ENCODE measurements at regions not wholly inside any gene's neighbourhood (a gene's known extent, or its start where the extent isn't known, plus 50 kb on each side); places are given as distances from the start of the nearest gene placed in this dataset.
"Not testable (repeated sequence)": the region's sequence is repeated elsewhere in the genome, so short reads cannot be mapped to it uniquely, and the experiment has no call there.

DNA sequence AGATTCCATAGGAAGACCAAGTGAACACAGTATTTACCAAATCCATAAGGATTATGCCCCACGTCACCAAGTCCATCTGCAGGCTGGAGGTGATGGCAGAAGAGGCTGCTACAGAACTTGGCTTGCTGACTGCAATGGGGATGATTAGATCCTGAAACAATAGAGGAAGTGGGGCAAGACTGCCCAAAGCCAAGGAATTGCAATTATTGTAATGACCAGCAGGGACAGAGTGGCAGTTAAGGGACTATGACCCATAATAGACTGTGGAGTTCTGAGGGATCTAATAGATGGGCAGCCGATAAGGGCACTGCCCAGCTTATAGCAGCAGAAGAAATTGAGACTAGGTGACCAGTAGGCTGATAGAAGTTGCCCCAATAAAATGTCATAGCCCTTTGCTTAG, 108.4 kb downstream of the MINAR1 start:
- no peak for DNase-seq

DNA sequence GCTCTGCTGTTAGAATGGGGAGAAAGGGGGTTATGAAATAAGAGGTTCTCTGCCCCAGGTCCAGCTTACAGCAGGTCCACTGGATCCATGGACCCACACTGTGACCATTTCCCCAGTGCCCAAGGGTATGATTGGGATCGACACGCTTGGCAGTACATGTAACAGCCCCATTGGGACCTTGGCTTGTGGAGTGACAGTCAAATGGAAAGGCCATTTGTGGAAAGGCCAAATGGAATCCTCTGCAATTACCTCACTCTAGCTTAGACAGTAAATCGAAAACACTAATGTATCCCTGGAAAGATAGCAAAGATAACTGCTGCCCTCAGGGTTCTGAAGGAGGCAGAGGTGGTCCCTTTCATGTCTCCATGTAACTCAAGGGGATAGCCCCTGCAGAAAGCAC, 109.1 kb downstream of the MINAR1 start:
- DNase-seq: no peak

DNA sequence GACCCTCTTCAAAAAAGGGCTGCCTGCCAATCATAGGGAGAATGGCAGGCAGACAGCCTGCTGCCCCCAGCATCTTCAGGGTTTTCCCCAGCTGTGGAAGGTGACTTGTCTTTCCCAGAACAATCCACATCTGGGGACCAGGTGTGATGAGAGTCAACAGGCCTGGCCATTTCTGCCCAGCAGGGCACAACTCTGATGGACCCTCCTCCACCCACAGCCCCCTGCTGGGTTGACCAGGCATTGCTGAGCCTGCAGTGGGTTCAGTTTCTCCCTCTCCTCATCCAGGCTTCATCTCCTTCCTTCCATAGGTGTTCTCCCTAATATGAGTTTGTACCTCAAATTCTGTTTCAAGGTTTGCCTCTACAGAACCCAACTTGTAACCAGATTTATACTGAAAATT, 111.0 kb downstream of the MINAR1 start:
- no peak for DNase-seq

DNA sequence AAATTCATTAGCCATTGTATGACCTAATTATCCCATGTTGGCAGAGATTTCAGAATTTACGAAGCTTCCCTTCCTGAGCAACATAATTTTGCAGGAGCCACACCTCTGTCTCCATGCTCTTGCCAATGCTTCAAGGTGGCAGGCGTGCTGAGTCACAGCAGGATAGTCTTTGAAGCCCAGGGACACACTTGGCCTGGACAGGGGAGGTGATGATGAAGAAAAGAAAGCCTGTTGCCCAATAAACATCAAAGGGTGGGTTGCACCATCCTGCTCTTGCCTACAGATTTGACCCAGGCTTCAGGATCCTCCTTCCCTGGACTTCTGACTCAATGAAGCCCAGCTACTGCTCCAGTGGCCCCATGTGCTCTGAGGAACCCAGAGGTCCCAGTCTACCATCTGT, 117.1 kb downstream of the MINAR1 start:
- no peak for DNase-seq

- no peak for DNase-seq
Observed at GRCh38 chr15:79560384-79560783, 128.2 kb downstream of the MINAR1 start.

GRCh38 chr15:79561982-79562381, 129.8 kb downstream of the MINAR1 start:
- no peak for DNase-seq

DNA sequence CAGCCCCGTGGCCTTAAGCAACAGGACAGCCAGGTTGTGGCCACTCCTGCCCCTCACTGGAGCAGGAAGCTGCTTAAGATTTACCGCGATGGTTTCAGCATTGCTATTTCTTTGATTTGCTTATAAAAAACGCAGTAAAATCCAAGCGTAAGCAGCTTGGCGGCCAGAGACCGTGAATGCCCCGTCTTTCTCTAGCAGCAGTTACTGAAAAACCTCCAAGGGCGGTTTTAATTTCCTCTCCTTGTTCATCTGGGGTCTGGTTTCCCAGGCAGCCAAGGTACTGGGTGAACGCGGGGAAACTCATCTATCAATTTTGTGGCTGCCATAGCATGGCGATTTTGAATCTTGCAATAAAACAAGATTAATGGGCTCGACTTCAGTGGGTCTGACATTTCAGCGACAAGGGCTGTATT, 130.3 kb downstream of the MINAR1 start:
- DNase-seq: peak; percentile 16

DNA sequence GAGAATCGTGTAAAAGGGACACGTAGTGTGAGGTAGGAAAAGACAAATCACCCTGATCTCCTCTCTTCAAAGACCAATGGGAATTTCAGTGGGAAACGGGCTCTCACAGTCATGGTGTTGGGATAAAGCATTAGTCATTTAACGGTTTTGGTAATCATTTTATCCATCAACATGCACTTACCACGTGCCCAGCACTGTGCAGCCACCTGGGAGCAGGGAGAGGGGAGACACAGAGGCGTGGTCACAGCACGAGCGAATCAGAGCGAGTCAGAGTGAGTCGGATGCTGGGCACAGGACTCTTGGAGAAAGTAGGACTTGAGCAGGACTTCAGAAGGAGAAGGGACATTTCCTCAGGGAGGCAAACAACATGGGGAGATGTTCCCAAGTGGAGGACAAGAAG, 130.8 kb downstream of the MINAR1 start:
- no peak for DNase-seq

DNA sequence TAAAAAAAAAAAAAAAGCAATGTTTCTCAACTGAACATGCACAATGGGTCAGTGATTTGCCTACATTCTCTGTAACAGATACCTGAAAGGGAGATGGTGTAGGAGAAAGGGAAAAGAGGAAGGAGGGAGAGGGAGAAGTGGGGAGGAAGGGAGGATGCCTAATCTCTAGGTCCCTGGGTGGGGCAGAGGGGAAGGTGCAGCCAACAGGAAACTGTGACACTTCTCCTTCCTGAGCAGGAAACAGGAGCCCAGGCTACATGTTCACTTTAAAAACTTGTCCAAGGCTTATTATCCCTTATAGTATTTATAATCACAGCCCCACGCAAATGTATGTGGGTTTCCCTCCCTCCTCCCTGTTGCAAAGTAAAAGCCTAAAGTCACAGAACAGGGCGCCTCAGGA, 137.9 kb downstream of the MINAR1 start:
- no peak for DNase-seq

DNA sequence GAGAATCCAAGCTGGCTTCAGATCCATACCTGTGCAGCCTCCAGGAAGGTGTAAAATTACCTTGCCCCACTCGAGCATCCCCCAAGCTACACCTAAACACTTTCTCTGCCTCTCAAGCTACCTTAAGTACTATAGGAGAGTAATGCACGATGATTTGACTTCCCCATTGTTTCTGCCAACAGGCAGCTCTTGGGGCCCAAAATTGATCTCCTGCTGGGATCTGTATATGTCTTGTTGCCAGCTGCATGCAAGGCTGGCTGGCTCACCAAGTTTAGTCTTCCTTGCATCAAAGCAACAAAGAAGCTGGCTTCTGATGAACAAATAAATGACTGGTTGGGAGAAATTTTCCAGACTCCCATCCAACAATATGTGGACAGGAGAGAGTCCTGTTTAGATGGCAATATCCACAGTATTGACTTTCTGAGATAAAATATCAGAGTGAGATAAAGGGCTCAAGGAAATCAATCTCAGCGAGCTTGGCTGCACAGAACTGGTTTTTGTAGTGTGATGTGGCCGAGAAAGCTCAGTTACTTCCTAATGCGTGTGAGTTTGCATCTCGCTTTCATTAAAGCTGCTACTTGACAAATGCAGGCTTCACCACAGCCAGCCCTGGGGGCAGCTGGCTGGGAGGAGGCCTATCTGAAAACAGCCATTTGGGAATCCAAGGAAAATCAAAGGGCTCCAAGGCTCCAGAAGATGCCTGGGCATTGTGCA, 140.7 kb downstream of the MINAR1 start:
- DNase-seq: no peak

DNA sequence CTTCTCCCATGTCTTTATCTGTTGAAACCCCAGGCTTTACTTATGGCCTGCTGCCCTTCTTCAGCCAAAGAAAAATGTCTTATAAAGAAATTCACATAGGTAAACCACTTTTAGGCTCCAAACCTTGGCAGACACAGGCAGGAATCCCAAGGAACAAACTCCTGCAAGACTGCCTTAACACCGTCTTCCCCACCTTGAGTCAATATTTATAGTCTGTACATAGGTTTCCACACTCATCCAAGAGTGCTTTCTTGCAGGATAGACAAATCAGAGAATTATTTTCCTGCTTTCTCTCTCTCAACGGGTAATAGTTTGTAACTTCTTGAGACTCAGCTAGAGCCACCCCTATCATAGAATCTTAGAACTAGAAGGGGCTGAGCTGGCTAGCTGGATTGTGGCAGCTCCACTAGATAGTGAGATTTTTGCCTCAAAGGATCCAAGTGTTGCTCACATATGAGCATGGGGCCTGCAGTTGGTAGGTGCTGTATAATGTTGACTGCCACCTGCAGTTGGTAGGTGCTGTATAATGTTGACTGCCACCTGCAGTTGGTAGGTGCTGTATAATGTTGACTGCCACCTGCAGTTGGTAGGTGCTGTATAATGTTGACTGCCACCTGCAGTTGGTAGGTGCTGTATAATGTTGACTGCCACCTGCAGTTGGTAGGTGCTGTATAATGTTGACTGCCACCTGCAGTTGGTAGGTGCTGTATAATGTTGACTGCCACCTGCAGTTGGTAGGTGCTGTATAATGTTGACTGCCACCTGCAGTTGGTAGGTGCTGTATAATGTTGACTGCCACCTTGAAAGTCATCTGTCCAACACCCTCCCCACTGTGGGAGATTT, 142.5 kb downstream of the MINAR1 start:
- not testable (repeated sequence) for DNase-seq

DNA sequence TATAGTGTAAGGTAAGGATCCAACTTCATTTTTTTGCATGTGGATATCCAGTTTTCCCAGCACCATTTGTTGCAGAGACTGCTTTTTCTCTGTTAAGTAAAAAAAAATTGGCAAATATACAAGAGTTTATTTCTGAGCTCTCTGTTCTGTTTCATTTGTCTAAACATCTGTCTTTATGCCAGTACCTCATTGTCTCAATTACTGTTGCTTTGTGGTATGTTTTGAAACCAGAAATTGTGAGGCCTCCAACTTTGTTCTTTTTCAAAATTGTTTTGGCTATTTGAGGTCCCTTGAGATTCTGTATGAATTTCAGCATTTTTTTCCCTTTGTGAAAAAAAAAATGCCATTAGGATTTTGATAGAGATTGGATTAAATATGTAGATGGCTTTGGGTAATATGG, 150.5 kb downstream of the MINAR1 start:
- DNase-seq: no peak

DNA sequence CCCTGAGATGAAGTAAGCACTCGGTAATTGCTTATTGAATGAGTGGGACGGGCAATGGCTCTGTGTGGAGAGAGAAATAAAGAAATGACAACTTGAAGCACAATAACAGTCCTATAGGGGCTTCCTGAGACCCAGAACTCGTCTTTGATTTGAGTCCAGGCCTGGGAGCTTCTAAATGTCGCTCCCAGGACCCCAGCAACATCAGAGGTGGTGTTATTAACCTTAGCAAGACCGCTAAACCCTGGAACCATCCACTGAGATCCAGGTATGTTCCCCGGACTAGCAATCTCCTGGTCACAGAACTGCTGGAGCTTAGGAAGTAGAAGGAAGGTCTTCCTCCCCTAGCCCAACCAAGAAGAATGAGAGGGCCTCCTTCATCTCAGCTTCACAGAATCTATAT, 160.0 kb downstream of the MINAR1 start:
- DNase-seq: no peak

DNA sequence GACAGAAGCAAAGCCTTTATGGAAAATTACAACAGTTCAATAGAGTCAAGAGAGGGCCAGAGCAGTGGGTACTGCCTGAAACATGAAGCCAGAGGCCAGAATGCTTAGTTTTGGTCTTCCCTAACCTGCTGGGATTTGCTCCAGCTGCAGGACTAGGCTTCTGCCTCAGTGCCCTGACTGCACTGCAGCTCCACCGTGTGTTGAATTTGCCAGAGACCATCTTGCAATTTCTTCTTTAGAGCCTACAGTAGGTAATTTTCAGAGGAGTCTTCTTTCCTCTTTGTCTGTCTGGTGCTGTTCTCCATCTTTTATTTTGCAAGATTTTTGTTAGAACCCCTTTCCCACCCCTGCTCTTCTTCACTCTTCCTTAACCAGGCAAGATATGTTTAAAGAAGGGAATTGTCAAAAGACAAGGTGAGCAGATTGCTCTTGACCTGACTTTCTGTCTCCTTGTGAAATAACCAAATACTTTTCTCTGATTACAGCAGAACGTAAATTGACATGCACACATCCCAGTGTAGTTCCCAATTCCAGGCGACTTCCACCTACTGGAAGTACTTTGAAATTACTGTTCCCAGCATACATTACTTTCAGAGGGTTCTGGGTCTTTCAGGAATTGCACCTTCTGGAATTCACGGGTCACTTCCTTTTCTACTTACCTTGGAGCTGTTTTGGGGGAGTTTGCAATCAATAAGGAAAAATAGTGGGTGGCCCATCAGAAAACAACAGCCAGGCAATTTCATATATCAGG, 161.2 kb downstream of the MINAR1 start:
- peak; percentile 14 for DNase-seq

DNA sequence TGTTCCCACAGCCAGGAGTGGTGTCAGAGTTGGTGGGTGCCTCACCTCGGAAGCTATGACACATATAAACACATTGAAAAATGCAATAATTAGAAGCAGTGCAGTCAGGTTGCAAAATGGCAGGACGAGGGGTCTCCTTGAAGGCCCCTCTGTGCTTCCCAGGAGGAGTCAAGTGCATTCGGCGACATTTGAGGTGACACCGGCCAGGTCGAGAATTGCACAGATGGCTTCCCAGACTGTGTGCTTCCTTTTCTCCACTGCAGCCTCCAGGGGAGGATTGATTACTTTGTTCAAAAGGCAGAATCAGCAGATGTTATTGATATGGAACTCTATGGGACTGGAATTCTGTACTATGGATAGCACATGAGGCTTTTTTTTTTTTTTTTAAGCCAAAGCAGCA, 163.2 kb downstream of the MINAR1 start:
- DNase-seq: no peak

GRCh38 chr15:79595995-79596622, 164.0 kb downstream of the MINAR1 start:
- peak; percentile 78 for DNase-seq

- DNase-seq: no peak
Observed at GRCh38 chr15:79598639-79599038, 166.5 kb downstream of the MINAR1 start.

DNA sequence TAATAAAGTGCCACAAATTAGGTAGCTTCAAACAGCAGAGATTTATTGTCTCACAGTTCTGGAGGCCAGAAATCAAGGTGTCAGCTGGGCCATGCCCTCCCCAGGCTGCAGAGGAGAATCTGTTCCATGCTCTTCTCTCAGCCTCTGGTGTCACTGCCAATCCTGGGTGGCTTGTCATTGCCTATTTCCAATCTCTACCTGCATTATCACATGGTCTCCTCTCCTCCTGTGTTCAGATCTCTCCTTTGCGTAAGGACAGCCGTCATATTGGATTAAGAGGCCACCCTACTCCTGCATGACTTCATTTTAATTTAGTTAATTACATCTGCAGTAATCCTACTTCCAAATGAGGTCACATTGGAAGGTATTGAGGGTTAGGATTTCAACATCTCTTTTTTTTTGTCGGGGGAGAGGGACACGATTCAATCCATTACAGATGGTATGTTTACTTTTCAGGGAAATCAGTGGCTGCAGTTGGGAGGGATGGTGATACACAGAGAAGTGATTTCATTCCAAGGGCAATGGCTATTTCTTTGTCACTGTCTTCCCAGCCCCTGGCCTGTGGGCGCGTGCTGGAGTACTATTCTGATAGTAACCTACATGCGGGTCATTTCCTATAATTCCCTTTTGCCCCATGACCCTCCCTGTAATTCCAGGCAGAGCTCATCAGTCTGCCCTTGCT, 169.4 kb downstream of the MINAR1 start:
- no peak for DNase-seq

DNA sequence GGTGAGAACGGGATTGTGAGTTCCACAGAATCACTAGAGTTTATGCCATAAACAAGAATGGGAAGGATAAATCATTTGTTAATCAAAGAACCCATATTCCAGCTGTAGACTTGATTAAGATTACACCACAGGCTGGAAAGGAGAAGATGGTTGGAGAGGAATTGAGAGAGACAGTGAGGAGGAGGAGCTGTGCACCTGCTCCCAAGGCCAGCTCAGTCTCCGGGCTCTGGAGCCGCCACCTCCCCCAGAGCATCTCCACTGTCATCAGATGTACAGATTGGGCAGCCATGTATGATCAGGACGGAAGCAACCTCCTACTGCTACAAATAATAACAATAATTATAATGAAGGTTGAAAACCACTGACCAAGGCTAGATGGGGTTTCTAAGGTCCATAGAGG, 170.0 kb downstream of the MINAR1 start:
- DNase-seq: no peak

DNA sequence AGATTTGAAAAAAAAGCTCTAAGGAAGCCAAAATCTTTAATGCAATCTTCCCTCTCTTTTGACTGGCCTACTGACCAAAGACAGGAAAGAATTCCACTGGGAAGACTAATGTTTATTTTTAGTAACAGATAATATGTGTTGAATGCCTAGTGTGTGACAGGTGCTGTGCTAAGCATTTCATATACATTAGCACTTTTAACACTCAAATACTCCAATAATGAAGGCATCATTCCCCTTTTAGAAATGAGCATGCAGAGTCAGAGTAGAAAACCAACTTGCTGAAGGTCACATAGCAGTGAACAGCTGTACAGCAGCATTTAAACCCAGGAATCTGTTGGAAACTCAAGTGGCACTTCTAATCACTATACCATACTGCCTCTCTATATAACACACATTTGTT, 170.6 kb downstream of the MINAR1 start:
- DNase-seq: peak; percentile 42

DNA sequence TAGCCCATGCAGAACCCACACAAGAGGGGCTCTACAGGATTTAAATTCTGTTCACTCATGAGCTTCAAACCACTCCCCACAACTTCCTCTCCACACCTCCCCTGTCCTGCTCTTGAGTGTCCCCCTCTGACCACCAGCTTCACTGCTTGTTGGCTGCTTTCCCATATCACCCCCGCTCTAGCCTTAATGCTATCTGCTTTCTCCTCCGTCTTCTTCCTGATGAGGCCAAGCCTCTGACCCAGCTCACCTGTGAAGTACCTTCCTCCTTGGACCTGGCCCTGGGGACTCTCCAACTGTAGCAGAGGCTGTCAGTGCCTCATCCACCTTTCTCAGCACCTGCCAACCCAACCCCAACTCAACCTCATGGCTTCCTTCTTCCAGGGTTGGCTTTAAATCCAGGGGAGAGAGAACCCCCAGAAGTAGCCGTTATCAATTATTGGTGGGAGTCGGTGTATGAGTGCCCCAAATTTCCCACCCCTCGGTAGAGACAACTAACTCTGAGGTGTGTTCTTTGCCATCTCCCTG, 174.8 kb downstream of the MINAR1 start:
- no peak for DNase-seq

Data from fibroblast of upper back skin (primary cell).